ENCODE measurements at regions not wholly inside any gene's neighbourhood (a gene's known extent, or its start where the extent isn't known, plus 50 kb on each side); places are given as distances from the start of the nearest gene placed in this dataset.

- DNase-seq: no peak
Observed at GRCh38 chr7:53719122-53719521, 683.7 kb downstream of the POM121L12 start.

GRCh38 chr7:53740971-53741370 is 705.5 kb downstream of the POM121L12 start:
- no peak for DNase-seq

GRCh38 chr7:53743697-53744402 is 708.4 kb downstream of the POM121L12 start:
- no peak for DNase-seq

- no peak for DNase-seq
Observed at GRCh38 chr7:53744403-53744760, 708.9 kb downstream of the POM121L12 start.

GRCh38 chr7:53756946-53757345 is 721.5 kb downstream of the POM121L12 start:
- DNase-seq: no peak

DNA sequence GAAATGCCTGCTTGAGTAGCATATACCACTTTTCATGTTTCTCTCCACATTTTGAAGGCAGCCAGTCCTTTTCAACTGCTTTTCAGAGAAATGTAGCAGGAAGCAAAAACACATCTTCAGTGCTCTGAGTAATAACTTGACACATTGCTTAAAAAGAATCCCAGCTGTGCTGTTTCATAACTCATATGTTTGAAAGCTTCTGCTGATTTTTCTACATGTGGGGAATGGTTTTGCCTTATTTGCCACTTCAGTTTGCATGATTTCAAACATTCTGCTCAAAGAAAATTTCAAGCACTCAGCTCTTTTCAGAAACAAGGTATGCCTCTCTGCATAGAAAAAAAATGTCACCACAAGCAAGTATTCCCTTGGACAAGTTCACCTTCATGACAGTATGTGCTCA is 732.8 kb downstream of the POM121L12 start:
- DNase-seq: no peak

DNA sequence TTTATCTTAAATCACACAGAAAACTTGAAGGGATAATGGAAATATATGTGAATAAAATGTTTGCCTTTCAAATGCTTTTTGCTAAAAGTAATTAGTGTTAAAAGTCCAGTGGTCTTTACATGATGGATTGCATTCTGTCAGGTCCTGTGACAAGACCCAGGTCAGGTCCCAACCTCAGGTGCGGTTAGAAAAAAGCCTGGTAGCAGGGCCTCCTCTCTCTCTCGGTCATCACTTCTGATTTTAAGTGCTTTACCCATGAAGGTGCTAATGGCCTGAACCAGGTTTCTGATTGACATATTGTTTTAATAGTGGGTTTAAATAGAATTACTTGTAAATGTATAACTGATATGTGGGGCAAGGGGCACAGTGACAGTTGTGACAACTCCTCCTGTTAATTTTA is 736.3 kb downstream of the POM121L12 start:
- DNase-seq: no peak

DNA sequence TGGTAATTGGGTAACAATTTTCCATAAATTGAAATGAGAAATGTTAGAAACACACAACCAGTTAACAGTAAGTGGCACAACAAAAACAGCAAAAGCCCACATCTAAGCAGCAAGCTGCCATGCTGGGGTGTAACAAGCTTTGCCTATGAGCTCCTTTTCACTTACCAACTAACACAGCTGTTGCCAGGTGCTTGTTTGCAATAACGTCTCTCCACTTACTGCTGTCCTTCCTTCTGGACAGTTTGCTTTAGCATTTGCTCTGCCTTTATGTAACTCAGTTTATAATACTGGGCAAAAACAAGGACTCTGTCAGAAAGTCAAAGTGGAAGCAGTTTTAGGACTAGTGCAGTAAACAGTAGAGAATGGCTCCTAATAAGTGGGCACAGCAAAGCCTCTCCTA is 740.9 kb downstream of the POM121L12 start:
- no peak for DNase-seq

GRCh38 chr7:53789741-53790140 is 752.4 kb upstream of the VSTM2A start:
- DNase-seq: no peak

DNA sequence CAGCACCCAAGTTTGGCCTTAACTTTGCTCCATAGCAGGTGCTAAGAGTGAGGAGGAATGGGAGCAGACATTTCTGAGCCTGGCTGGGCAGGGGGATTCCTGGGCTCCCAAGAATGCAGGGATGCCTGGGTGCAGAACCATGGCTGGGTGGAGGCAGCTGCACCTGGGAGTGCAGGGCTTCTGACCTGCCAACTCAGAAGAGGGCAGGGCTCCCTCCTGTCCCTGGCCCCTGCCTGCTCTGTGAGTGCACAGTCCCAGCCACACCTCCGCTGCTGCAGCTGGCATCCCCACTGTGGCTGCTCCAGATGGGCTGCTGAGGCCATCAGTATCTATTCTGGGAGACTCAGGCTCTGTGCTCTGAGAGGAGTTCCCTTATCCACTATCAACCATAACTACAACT is 747.4 kb upstream of the VSTM2A start:
- no peak for DNase-seq

- DNase-seq: no peak
Observed at GRCh38 chr7:53800746-53801145, 741.4 kb upstream of the VSTM2A start.

DNA sequence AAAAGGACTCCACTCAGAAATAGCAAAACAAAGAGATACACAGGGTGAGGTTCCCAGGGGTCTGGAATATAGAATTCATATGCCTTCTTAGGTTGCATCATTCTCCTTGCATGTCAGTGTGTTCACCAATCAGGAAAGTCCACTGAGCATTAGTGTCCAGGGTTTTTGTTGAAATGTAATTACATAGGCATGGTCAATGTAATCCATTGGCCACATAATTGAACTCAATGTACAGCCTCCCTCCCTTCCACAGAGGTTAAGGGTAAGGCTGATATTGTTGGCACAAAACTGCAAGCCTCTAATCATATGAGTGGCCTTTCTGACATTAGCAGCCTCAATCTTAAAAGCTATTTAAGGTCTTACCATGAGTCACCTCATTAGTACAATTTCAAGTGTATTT is 736.1 kb upstream of the VSTM2A start:
- no peak for DNase-seq

GRCh38 chr7:53811555-53812079 is 730.6 kb upstream of the VSTM2A start:
- peak; percentile 53 to 69 (median 62) for DNase-seq

DNA sequence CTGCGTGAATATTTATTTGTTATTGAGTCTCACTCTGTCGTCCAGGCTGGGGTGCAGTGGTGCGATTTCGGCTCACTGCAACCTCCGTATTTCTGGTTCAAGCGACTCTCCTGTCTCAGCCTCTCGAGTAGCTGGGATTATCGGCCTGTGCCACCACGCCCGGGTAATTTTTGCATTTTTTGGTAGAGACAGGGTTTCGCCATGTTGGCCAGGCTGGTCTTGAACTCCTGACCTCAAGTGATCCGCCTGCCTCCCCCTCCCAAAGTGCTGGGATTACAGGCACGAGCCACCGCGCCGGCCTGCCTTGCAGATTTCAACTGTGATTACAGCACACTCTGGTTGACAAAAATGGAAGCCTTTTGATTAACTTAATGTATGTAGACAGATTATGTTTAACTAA is 730.0 kb upstream of the VSTM2A start:
- no peak for DNase-seq

DNA sequence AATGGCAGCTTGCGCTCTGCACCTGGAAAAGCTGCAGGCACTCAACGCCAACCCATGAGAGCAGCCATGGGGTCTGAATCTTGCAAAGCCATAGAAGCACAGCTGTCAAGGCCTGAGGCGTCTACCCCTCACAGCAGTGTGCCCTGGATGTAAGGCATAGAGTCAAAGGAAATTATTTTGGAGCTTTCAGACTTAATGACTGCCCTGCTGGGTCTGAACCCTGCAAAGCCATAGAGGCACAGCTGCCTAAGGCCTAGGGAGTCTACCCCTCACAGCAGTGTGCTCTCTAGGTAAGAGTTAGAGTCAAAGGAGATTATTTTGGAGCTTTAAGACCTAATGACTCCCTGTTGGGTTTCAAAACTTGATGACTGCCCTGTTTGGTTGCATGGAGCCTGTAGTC is 706.9 kb upstream of the VSTM2A start:
- no peak for DNase-seq

DNA sequence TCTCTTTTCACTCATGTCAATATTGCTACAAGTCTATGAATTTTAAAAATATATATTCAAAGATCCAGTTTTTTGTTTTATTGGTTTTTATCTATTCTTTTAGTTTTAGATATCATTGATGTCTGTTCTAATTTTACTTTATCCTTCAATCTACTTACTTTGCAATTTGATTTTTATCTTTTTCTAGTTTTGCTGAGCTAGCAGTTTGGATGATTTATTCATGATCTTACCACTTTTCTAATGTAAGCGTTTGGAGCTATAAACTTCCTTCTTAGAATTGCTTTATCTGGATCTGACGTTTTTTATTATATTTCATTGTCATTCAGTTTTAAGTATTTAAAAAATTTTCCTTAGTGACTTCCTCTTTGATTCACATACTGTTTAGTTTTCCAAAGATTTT is 664.5 kb upstream of the VSTM2A start:
- DNase-seq: no peak

DNA sequence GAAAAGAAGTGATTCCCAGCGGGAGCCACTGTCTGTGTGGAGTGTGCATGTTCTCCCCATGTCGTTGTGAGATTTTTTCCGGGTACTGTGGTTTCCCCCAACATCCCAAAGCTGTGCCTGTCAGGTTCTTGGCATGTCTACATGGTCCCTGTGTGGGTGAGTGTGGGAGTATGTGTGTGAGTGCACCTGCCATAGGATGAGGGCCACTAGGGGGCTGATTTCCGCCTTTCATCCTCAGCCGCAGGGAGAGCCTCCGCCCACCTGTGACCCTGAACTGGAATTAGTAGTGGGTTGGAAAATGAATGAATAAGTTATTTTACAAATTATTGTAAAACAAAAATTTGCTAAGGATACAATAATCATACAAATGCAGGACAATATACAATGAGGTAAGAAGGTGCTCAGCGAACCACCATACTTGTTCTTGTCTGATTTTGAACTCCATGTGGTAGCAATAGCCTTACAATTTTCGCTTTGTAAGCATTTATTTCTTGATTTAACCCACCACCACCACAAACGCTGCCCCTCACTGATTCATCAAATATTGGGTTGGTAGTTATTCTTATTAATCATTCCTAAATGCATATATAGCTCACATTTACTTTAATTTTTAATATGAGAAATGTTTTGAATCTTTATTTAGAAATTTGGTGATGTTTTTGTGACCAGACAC is 641.2 kb upstream of the VSTM2A start:
- DNase-seq: no peak

DNA sequence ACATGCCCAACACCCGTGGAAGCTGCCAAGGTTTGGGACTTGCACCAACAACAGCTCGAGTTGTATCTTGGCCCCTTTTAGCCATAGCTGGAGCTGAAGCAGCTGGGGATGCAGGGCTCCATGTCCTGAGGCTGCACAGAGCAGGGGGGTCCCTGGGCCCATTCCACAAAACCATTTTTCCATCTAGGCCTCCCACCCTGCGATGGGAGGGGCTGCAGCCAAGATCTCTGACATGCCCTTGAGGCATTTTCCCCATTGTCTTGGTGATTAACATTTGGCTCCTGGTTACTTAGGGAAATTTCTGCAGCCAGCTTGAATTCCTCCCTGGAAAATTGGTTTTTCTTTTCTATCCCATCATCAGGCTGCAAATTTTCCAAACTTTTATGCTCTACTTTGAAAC is 637.8 kb upstream of the VSTM2A start:
- DNase-seq: no peak

DNA sequence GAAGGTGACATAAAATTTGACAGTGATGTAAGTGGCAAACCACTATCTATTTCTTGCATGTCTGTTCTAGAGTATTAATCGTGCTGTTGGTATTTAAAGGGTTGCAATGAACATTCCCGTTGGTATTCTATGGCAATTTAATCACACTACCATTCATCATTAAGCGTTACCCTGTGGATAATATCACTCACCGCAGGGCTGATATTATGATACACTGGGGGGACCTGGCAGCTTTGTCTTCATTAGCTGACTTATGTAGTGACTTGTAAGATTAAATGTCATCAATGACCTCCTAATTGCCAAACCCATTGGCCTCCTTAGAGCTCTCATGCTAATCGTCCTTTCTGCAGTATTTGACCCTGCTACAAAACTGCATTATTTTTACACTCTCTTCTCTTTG is 624.5 kb upstream of the VSTM2A start:
- no peak for DNase-seq

GRCh38 chr7:53920011-53920410 is 622.2 kb upstream of the VSTM2A start:
- no peak for DNase-seq

DNA sequence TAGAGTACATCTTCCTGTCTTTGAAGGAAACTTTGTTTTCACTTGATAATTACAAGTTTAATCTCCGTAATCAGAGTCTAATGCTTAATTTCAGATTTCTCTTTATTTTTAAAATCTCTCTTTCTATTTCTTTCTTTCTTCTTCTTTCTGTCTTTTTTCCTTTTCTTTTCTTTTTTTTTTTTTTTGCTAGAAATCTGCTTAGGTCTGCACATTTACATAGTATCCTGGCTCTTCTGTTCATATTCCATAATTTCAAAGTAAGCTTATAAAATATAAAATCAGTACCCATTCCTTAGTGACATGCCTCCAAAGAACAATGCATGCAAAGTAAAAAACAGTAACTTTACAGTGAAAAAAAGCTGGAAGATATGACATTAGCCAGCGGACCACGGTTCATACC is 601.7 kb upstream of the VSTM2A start:
- no peak for DNase-seq

DNA sequence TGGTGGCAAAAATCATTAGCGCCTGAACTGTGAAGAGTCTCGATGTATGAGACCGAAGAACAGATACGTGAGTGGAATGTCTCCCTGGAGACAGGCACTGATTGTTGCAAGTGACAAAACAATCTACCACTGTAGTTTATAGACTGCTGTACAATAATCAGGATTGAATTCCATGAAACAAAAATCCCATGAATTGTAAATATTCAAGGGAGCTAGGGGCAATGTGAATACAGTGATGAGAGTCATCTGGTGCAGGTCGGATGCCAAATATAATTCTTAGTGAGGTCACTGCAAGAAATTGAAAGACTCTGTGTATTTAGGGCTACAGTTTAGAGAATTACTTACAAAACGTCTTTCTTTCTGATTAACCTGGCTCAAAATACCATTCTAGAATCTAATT is 594.4 kb upstream of the VSTM2A start:
- DNase-seq: no peak

DNA sequence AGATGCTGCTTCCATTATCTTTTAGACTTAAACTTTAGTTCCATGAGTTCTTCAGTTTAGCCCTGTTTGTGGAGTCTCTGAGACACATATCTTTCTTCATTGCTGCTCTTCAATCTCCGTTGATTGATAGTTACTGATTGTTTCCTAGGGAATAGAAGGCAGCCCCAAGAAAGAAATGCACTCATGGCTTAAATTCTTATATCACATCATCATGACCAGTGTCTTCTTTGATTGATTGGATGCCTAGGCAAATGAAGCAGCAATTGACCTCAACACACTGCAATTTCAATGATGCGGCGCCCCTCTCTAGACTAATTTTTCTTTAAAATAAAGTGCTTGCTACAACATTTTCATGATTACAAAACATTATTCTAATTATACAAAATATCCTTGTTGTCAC is 576.5 kb upstream of the VSTM2A start:
- no peak for DNase-seq

GRCh38 chr7:53983480-53983879 is 558.7 kb upstream of the VSTM2A start:
- DNase-seq: no peak

DNA sequence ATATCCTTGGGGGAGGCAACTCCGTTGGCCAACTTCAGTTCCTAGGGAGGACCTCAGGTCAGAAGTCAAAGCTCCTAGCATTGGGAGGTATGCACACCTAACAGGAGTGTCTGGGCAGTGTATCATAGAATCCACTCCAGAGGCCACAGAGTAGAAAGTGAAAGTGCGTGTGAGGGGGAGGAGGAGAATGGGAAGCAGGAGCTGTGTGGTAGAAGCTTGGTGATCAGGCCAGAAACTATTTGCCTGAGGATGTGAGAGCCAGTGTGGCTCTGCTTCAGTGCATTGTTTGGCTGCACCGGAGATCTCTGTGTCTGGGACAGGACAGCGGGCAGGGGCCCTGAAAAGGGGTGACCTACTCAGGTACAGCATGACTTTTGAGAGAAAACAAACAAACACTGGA is 557.4 kb upstream of the VSTM2A start:
- DNase-seq: no peak
